WTC11 (cell line): ENCODE measurements at regions not wholly inside any gene's neighbourhood (a gene's known extent, or its start where the extent isn't known, plus 50 kb on each side); places are given as distances from the start of the nearest gene placed in this dataset.

ENCODE experiments used
- ATAC-seq: fragments of 200-7000 bp; cut with Tn5 transposase; 2 replicates; pipeline ENCODE4 v1.10.0; 2021; ENCODE audit warnings: mild to moderate bottlenecking, moderate library complexity
- CTCF ChIA-PET: fragments of 300-600 bp; sonication (Branson Sonifier 250); formaldehyde crosslinking; loops from one replicate; lab custom pipeline; 2021; ENCODE audit warnings: antibody characterized with exemption; lab: Charles Lee
- POLR2A ChIA-PET: fragments of 350-600 bp; sonication (Branson Sonifier 250); formaldehyde crosslinking; loops from one replicate; lab custom pipeline; 2021; ENCODE audit warnings: antibody characterized with exemption; lab: Charles Lee
- DNase-seq: peaks from one replicate; pipeline ENCODE4 v3.0.0; 2021; ENCODE audit warnings: low spot score
- H3K27ac Mint-ChIP-seq: 2 replicates; pipeline ENCODE4 v1.8.0; 2021; ENCODE audit warnings: mixed read lengths
- H3K27me3 Mint-ChIP-seq: 2 replicates; pipeline ENCODE4 v1.8.0; 2021; ENCODE audit warnings: low read depth, mild to moderate bottlenecking, moderate library complexity, mixed read lengths
- H3K36me3 Mint-ChIP-seq: 2 replicates; pipeline ENCODE4 v1.8.0; 2021; ENCODE audit warnings: mixed read lengths
- H3K4me1 Mint-ChIP-seq: 2 replicates; pipeline ENCODE4 v1.8.0; 2022; ENCODE audit warnings: mixed read lengths
- H3K4me3 Mint-ChIP-seq: 2 replicates; pipeline ENCODE4 v1.8.0; 2021; ENCODE audit warnings: mild to moderate bottlenecking, moderate library complexity, mixed read lengths
- H3K9me3 Mint-ChIP-seq: 2 replicates; pipeline ENCODE4 v1.8.0; 2021; ENCODE audit warnings: mixed read lengths
- CBFB ChIP-seq: sonication (generic); formaldehyde crosslinking; IDR thresholded peaks from 2 replicates; pipeline ENCODE4 v1.8.1; 2022; ENCODE audit warnings: mild to moderate bottlenecking, low read depth, missing genetic modification reagents
- FOXP1 ChIP-seq: sonication (generic); formaldehyde crosslinking; IDR thresholded peaks from 2 replicates; pipeline ENCODE4 v1.8.0; 2022; ENCODE audit warnings: missing genetic modification reagents, mild to moderate bottlenecking, moderate library complexity, borderline replicate concordance
- MXD4 ChIP-seq: fragments of 250-450 bp; sonication (Bioruptor Pico); IDR thresholded peaks from 2 replicates; pipeline ENCODE4 v1.8.0; 2021; ENCODE audit warnings: mild to moderate bottlenecking, moderate library complexity, borderline replicate concordance
- NFATC4 ChIP-seq: fragments of 250-450 bp; sonication (Bioruptor Pico); IDR thresholded peaks from 2 replicates; pipeline ENCODE4 v1.9.0; 2021; ENCODE audit warnings: mild to moderate bottlenecking
- NFYB ChIP-seq: sonication (generic); formaldehyde crosslinking; conservative IDR thresholded peaks from 2 replicates; pipeline ENCODE4 v1.8.0; 2022; ENCODE audit warnings: low read depth, missing genetic modification reagents
- OVOL2 ChIP-seq: fragments of 250-450 bp; sonication (Bioruptor Pico); IDR thresholded peaks from 2 replicates; pipeline ENCODE4 v1.9.0; 2021; ENCODE audit warnings: mild to moderate bottlenecking, borderline replicate concordance
- PRRX2 ChIP-seq: fragments of 250-450 bp; sonication (Bioruptor Pico); IDR thresholded peaks from 2 replicates; pipeline ENCODE4 v1.8.0; 2021; ENCODE audit warnings: mild to moderate bottlenecking
- SMAD4 ChIP-seq: sonication (generic); formaldehyde crosslinking; IDR thresholded peaks from 2 replicates; pipeline ENCODE4 v1.8.0; 2022; ENCODE audit warnings: mild to moderate bottlenecking, missing genetic modification reagents
- ZNF317 ChIP-seq: sonication (generic); formaldehyde crosslinking; IDR thresholded peaks from 2 replicates; pipeline ENCODE4 v1.8.1; 2023; ENCODE audit warnings: low read depth, mild to moderate bottlenecking, moderate library complexity, missing genetic modification reagents, borderline replicate concordance
- TF ChIP-seq, protein P1 (sequence below): sonication (generic); formaldehyde crosslinking; IDR thresholded peaks from 2 replicates; pipeline ENCODE4 v1.8.1; 2022; ENCODE audit warnings: missing genetic modification reagents, borderline replicate concordance
- TF ChIP-seq, protein P2 (sequence below): fragments of 250-450 bp; sonication (Bioruptor Pico); IDR thresholded peaks from 2 replicates; pipeline ENCODE4 v2.1.2; 2022; ENCODE audit warnings: mild to moderate bottlenecking, moderate library complexity
- TF ChIP-seq, protein P3 (sequence below): fragments of 200-600 bp; IDR thresholded peaks from 2 replicates; pipeline ENCODE4 v1.8.0; 2022; ENCODE audit warnings: antibody characterized with exemption
- TF ChIP-seq, protein P4 (sequence below): sonication (generic); formaldehyde crosslinking; IDR thresholded peaks from 2 replicates; pipeline ENCODE4 v1.8.1; 2023; ENCODE audit warnings: mild to moderate bottlenecking, missing genetic modification reagents, borderline replicate concordance
- TF ChIP-seq, protein P5 (sequence below): sonication (generic); formaldehyde crosslinking; IDR thresholded peaks from 2 replicates; pipeline ENCODE4 v1.8.0; 2022; ENCODE audit warnings: missing genetic modification reagents
- TF ChIP-seq, protein P6 (sequence below): sonication (generic); formaldehyde crosslinking; IDR thresholded peaks from 2 replicates; pipeline ENCODE4 v1.8.0; 2023; ENCODE audit warnings: missing genetic modification reagents
- TF ChIP-seq, protein P7 (sequence below): sonication (generic); formaldehyde crosslinking; IDR thresholded peaks from 2 replicates; pipeline ENCODE4 v1.8.1; 2022; ENCODE audit warnings: low read depth, mild to moderate bottlenecking, moderate library complexity, missing genetic modification reagents, borderline replicate concordance

DNA sequence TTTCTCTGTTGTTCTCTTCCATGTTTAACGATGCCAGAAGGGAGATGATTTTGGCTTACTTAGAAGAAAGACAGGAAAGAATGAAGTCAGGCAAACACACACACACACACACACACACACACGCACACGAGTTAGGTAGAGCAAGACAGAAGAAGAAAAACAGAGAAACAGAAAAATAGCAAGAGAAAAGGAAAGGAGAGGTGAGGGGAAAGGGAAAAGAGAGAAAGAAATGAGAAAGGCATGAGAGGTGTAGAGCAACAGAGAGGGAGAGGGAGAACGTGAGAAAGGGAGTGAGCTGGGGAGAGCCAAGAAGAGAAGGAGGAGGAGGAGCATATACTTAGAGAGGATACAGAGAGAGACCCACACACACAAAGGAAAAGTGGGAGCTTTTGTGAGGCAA is 385.3 kb downstream of the DOK5 start:
- ChIA-PET CTCF (no interaction called here), POLR2A (no interaction called here)
- H3K36me3 Mint-ChIP-seq, result peaks cover 85% of the 10 kb centered on the region
- DNase-seq (no peak), ATAC-seq (no peak)
- H3K27ac Mint-ChIP-seq, result no peak overlapping the region
- peaks cover 11% of the 10 kb centered on the region for H3K27me3 Mint-ChIP-seq
- peaks cover 95% of the 10 kb centered on the region for H3K9me3 Mint-ChIP-seq
- TF ChIP-seq FOXP1 (CRISPR knock-in tag), result no peak
- TF ChIP-seq, protein P1, sequence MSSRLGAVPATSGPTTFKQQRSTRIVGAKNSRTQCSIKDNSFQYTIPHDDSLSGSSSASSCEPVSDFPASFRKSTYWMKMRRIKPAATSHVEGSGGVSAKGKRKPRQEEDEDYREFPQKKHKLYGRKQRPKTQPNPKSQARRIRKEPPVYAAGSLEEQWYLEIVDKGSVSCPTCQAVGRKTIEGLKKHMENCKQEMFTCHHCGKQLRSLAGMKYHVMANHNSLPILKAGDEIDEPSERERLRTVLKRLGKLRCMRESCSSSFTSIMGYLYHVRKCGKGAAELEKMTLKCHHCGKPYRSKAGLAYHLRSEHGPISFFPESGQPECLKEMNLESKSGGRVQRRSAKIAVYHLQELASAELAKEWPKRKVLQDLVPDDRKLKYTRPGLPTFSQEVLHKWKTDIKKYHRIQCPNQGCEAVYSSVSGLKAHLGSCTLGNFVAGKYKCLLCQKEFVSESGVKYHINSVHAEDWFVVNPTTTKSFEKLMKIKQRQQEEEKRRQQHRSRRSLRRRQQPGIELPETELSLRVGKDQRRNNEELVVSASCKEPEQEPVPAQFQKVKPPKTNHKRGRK (CRISPR knock-in tag), result no peak
- TF ChIP-seq ZNF317, result no peak
- TF ChIP-seq, protein P2, sequence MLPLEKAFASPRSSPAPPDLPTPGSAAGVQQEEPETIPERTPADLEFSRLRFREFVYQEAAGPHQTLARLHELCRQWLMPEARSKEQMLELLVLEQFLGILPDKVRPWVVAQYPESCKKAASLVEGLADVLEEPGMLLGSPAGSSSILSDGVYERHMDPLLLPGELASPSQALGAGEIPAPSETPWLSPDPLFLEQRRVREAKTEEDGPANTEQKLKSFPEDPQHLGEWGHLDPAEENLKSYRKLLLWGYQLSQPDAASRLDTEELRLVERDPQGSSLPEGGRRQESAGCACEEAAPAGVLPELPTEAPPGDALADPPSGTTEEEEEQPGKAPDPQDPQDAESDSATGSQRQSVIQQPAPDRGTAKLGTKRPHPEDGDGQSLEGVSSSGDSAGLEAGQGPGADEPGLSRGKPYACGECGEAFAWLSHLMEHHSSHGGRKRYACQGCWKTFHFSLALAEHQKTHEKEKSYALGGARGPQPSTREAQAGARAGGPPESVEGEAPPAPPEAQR (CRISPR knock-in tag), result no peak
- no peak for TF ChIP-seq NFATC4 (CRISPR knock-in tag)
- no peak for TF ChIP-seq NFYB (CRISPR knock-in tag)
- TF ChIP-seq, protein P3, sequence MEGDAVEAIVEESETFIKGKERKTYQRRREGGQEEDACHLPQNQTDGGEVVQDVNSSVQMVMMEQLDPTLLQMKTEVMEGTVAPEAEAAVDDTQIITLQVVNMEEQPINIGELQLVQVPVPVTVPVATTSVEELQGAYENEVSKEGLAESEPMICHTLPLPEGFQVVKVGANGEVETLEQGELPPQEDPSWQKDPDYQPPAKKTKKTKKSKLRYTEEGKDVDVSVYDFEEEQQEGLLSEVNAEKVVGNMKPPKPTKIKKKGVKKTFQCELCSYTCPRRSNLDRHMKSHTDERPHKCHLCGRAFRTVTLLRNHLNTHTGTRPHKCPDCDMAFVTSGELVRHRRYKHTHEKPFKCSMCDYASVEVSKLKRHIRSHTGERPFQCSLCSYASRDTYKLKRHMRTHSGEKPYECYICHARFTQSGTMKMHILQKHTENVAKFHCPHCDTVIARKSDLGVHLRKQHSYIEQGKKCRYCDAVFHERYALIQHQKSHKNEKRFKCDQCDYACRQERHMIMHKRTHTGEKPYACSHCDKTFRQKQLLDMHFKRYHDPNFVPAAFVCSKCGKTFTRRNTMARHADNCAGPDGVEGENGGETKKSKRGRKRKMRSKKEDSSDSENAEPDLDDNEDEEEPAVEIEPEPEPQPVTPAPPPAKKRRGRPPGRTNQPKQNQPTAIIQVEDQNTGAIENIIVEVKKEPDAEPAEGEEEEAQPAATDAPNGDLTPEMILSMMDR, result no peak
- TF ChIP-seq MXD4 (CRISPR knock-in tag), result no peak
- TF ChIP-seq, protein P4, sequence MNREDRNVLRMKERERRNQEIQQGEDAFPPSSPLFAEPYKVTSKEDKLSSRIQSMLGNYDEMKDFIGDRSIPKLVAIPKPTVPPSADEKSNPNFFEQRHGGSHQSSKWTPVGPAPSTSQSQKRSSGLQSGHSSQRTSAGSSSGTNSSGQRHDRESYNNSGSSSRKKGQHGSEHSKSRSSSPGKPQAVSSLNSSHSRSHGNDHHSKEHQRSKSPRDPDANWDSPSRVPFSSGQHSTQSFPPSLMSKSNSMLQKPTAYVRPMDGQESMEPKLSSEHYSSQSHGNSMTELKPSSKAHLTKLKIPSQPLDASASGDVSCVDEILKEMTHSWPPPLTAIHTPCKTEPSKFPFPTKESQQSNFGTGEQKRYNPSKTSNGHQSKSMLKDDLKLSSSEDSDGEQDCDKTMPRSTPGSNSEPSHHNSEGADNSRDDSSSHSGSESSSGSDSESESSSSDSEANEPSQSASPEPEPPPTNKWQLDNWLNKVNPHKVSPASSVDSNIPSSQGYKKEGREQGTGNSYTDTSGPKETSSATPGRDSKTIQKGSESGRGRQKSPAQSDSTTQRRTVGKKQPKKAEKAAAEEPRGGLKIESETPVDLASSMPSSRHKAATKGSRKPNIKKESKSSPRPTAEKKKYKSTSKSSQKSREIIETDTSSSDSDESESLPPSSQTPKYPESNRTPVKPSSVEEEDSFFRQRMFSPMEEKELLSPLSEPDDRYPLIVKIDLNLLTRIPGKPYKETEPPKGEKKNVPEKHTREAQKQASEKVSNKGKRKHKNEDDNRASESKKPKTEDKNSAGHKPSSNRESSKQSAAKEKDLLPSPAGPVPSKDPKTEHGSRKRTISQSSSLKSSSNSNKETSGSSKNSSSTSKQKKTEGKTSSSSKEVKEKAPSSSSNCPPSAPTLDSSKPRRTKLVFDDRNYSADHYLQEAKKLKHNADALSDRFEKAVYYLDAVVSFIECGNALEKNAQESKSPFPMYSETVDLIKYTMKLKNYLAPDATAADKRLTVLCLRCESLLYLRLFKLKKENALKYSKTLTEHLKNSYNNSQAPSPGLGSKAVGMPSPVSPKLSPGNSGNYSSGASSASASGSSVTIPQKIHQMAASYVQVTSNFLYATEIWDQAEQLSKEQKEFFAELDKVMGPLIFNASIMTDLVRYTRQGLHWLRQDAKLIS (CRISPR knock-in tag), result no peak
- TF ChIP-seq, protein P5, sequence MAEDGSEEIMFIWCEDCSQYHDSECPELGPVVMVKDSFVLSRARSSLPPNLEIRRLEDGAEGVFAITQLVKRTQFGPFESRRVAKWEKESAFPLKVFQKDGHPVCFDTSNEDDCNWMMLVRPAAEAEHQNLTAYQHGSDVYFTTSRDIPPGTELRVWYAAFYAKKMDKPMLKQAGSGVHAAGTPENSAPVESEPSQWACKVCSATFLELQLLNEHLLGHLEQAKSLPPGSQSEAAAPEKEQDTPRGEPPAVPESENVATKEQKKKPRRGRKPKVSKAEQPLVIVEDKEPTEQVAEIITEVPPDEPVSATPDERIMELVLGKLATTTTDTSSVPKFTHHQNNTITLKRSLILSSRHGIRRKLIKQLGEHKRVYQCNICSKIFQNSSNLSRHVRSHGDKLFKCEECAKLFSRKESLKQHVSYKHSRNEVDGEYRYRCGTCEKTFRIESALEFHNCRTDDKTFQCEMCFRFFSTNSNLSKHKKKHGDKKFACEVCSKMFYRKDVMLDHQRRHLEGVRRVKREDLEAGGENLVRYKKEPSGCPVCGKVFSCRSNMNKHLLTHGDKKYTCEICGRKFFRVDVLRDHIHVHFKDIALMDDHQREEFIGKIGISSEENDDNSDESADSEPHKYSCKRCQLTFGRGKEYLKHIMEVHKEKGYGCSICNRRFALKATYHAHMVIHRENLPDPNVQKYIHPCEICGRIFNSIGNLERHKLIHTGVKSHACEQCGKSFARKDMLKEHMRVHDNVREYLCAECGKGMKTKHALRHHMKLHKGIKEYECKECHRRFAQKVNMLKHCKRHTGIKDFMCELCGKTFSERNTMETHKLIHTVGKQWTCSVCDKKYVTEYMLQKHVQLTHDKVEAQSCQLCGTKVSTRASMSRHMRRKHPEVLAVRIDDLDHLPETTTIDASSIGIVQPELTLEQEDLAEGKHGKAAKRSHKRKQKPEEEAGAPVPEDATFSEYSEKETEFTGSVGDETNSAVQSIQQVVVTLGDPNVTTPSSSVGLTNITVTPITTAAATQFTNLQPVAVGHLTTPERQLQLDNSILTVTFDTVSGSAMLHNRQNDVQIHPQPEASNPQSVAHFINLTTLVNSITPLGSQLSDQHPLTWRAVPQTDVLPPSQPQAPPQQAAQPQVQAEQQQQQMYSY, result no peak
- no peak for TF ChIP-seq OVOL2 (CRISPR knock-in tag)
- TF ChIP-seq, protein P6, sequence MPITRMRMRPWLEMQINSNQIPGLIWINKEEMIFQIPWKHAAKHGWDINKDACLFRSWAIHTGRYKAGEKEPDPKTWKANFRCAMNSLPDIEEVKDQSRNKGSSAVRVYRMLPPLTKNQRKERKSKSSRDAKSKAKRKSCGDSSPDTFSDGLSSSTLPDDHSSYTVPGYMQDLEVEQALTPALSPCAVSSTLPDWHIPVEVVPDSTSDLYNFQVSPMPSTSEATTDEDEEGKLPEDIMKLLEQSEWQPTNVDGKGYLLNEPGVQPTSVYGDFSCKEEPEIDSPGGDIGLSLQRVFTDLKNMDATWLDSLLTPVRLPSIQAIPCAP, result no peak
- no peak for TF ChIP-seq PRRX2 (CRISPR knock-in tag)
- no peak for TF ChIP-seq CBFB (CRISPR knock-in tag)
- TF ChIP-seq SMAD4 (CRISPR knock-in tag), result no peak
- TF ChIP-seq, protein P7, sequence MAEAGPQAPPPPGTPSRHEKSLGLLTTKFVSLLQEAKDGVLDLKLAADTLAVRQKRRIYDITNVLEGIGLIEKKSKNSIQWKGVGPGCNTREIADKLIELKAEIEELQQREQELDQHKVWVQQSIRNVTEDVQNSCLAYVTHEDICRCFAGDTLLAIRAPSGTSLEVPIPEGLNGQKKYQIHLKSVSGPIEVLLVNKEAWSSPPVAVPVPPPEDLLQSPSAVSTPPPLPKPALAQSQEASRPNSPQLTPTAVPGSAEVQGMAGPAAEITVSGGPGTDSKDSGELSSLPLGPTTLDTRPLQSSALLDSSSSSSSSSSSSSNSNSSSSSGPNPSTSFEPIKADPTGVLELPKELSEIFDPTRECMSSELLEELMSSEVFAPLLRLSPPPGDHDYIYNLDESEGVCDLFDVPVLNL, result no peak
- H3K4me1 Mint-ChIP-seq, result no peaks in the 10 kb centered on the region
- H3K4me3 Mint-ChIP-seq, result no peak overlapping the region
